ENCODE measurements at regions not wholly inside any gene's neighbourhood (a gene's known extent, or its start where the extent isn't known, plus 50 kb on each side); places are given as distances from the start of the nearest gene placed in this dataset.

- TF ChIP-seq REST (IDR thresholded peaks at IDR 0.05; ENCODE audit: low read depth) = no peak
- TF ChIP-seq EGR1 (IDR thresholded peaks at IDR 0.05) = no peak
- no peak for TF ChIP-seq MAX (IDR thresholded peaks at IDR 0.05)
- TF ChIP-seq TAF1 (IDR thresholded peaks at IDR 0.05; ENCODE audit: low read depth) = no peak
- TF ChIP-seq NFIC (IDR thresholded peaks at IDR 0.05) = no peak
Measured at GRCh38 chr7:81441750-81442149, 328.1 kb downstream of the HGF start.

Data from Ishikawa (cell line).